GM23338 (cell line): ENCODE measurements at regions not wholly inside any gene's neighbourhood (a gene's known extent, or its start where the extent isn't known, plus 50 kb on each side); places are given as distances from the start of the nearest gene placed in this dataset.

ENCODE experiments used
- ATAC-seq: fragments of 200-7000 bp; cut with Tn5 transposase; 3 replicates; pipeline ENCODE4 v1.9.1; 2020
- DNase-seq: peaks from one replicate; pipeline ENCODE4 v3.0.0-alpha.2; 2015; ENCODE audit warnings: low spot score
- H2AFZ ChIP-seq: fragments of 200-600 bp; sonication (generic); 2 replicates; pipeline ENCODE4 v1.8.0; 2016; ENCODE audit warnings: antibody characterized with exemption, mild to moderate bottlenecking, moderate library complexity
- H3F3A ChIP-seq: fragments of 200-600 bp; sonication (generic); replicated peaks from 2 replicates; pipeline ENCODE4 v1.8.0; 2017; ENCODE audit warnings: antibody characterized with exemption, mixed run types, low read depth
- H3K27ac ChIP-seq: fragments of 200-600 bp; sonication (generic); 2 replicates; pipeline ENCODE4 v1.6.1; 2016; ENCODE audit warnings: low read depth
- H3K27me3 ChIP-seq: fragments of 200-600 bp; sonication (generic); 2 replicates; pipeline ENCODE4 v1.8.0; 2016; ENCODE audit warnings: mild to moderate bottlenecking, mixed run types, moderate library complexity; ENCODE audit not compliant: insufficient read depth
- H3K36me3 ChIP-seq: fragments of 200-600 bp; sonication (generic); 2 replicates; pipeline ENCODE4 v1.8.0; 2016; ENCODE audit warnings: mild to moderate bottlenecking; ENCODE audit not compliant: insufficient read depth
- H3K4me1 ChIP-seq: fragments of 200-600 bp; sonication (generic); 2 replicates; pipeline ENCODE4 v1.8.0; 2016; ENCODE audit warnings: mild to moderate bottlenecking, moderate library complexity; ENCODE audit not compliant: insufficient read depth
- H3K4me2 ChIP-seq: fragments of 200-600 bp; sonication (generic); 2 replicates; pipeline ENCODE4 v1.7.1; 2017; ENCODE audit warnings: mixed run types
- H3K4me3 ChIP-seq: fragments of 200-600 bp; sonication (generic); 2 replicates; pipeline ENCODE4 v1.6.1; 2016; ENCODE audit warnings: mixed run types
- H3K79me2 ChIP-seq: fragments of 200-600 bp; sonication (generic); replicated peaks from 2 replicates; pipeline ENCODE4 v1.8.0; 2017; ENCODE audit warnings: mild to moderate bottlenecking; ENCODE audit not compliant: insufficient read depth
- H3K9me2 ChIP-seq: fragments of 200-600 bp; sonication (generic); 2 replicates; pipeline ENCODE4 v1.8.0; 2017; ENCODE audit not compliant: insufficient read depth
- H4K20me1 ChIP-seq: fragments of 200-600 bp; sonication (generic); replicated peaks from 2 replicates; pipeline ENCODE4 v1.8.0; 2017; ENCODE audit warnings: mild to moderate bottlenecking; ENCODE audit not compliant: insufficient read depth
- H3K27ac Mint-ChIP-seq: 2 replicates; pipeline ENCODE4 v1.8.0; 2020; ENCODE audit warnings: inconsistent platforms, mild to moderate bottlenecking, moderate library complexity, mixed read lengths
- H3K27me3 Mint-ChIP-seq: 3 replicates; pipeline ENCODE4 v1.8.0; 2022; ENCODE audit warnings: low read depth, mild to moderate bottlenecking, moderate library complexity, mixed read lengths, inconsistent platforms; ENCODE audit not compliant: insufficient read depth, poor library complexity
- H3K36me3 Mint-ChIP-seq: 3 replicates; pipeline ENCODE4 v1.8.0; 2021; ENCODE audit warnings: low read depth, mild to moderate bottlenecking, inconsistent platforms, moderate library complexity, mixed read lengths
- H3K4me1 Mint-ChIP-seq: 3 replicates; pipeline ENCODE4 v1.8.0; 2020; ENCODE audit warnings: mild to moderate bottlenecking, inconsistent platforms, mixed read lengths
- H3K4me3 Mint-ChIP-seq: 3 replicates; pipeline ENCODE4 v1.8.0; 2021; ENCODE audit warnings: moderate library complexity, mild to moderate bottlenecking, inconsistent platforms, mixed read lengths
- H3K9me3 Mint-ChIP-seq: 3 replicates; pipeline ENCODE4 v1.8.0; 2020; ENCODE audit warnings: moderate library complexity, mild to moderate bottlenecking, inconsistent platforms, mixed read lengths
- CREB1 ChIP-seq: fragments of 250-450 bp; sonication (Bioruptor Pico); IDR thresholded peaks from 2 replicates; pipeline ENCODE4 v1.5.0; 2020; ENCODE audit warnings: low read depth, mild to moderate bottlenecking, moderate library complexity
- EZH2 ChIP-seq: fragments of 200-600 bp; sonication (generic); IDR thresholded peaks from one replicate; pipeline ENCODE4 v1.8.0; 2017; ENCODE audit warnings: antibody characterized with exemption, mild to moderate bottlenecking, low read depth; ENCODE audit not compliant: unreplicated experiment
- EZH2phosphoT487 ChIP-seq: fragments of 200-600 bp; sonication (generic); IDR thresholded peaks from one replicate; pipeline ENCODE4 v1.8.1; 2018; ENCODE audit warnings: antibody characterized with exemption; ENCODE audit not compliant: unreplicated experiment
- POLR2AphosphoS5 ChIP-seq: IDR thresholded peaks from 2 replicates; pipeline ENCODE4 v1.6.1; 2016; ENCODE audit warnings: antibody characterized with exemption, low read depth
- STAT1 ChIP-seq: IDR thresholded peaks from one replicate; pipeline ENCODE4 v1.6.1; 2016; ENCODE audit warnings: antibody characterized with exemption; ENCODE audit not compliant: unreplicated experiment
- ZNF114 ChIP-seq: fragments of 250-450 bp; sonication (Bioruptor Pico); IDR thresholded peaks from 2 replicates; pipeline ENCODE4 v1.5.0; 2020; ENCODE audit warnings: mild to moderate bottlenecking, moderate library complexity
- ZNF331 ChIP-seq: fragments of 250-450 bp; sonication (Bioruptor Pico); IDR thresholded peaks from 2 replicates; pipeline ENCODE4 v1.5.0; 2020; ENCODE audit warnings: low read depth, mild to moderate bottlenecking, moderate library complexity
- ZNF462 ChIP-seq: fragments of 250-450 bp; sonication (Bioruptor Pico); IDR thresholded peaks from 2 replicates; pipeline ENCODE4 v1.5.0; 2020; ENCODE audit warnings: mild to moderate bottlenecking, moderate library complexity
- TF ChIP-seq, protein P1 (sequence below): IDR thresholded peaks from one replicate; pipeline ENCODE4 v1.6.1; 2018; ENCODE audit warnings: antibody characterized with exemption; ENCODE audit not compliant: unreplicated experiment

GRCh38 chr7:17067691-17068090 lies 185.9 kb upstream of the AGR3 start (continued):
- no peak for TF ChIP-seq ZNF462 (CRISPR knock-in tag)
- no peak for TF ChIP-seq STAT1
- no peak for TF ChIP-seq ZNF114 (CRISPR knock-in tag)

DNA sequence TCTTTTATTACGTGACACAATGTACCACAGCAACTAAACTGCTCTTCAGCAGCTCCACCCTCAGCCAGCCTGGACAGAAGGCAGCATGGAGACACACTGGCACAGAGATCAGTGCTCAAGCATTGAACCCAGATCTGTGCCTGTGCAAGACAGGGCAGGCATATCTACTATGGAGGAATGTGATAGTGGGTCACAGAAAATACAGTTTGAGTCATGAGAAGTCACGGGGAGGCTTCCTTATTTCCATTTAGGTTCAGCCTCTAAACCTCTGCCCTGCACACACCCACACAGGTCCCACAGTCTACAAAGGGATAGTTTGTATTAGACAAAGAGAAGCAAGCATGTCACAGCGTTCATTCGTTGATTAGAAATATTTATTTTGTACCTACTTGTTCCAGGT lies 187.4 kb upstream of the AGR3 start:
- peak overlapping the region; percentile 47; the same call in 1 of the 2 replicates for H3K27ac Mint-ChIP-seq
- no peak for DNase-seq
- no peaks in the 10 kb centered on the region for H3K4me1 Mint-ChIP-seq

DNA sequence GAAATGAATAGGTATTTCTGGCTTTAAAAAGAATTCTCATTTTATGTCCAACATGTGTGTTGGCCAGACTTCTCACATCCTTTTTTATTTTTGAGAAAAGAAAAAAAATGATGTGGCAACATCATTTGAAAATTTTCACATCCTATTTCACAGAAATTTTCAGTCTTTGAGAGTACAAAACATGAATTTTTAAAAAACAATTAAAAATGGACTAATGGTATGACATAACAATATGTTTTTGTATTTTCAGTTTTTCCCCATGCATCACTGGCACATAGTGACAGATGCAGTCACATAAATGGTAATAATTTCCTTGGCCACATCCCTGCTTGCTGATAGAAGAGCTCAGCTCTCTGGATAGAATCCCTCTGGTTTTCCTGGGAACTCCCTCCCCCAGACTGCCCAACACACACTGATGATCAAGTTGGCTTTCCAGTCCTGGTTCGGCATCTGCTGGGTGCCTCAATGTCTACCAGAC lies 188.5 kb upstream of the AGR3 start:
- no peak for ATAC-seq
- H4K20me1 ChIP-seq = no peaks in the 10 kb centered on the region
- H3K9me3 Mint-ChIP-seq = no peaks in the 10 kb centered on the region; the same call in 2 of the 3 replicates
- no peaks in the 10 kb centered on the region for H3K36me3 ChIP-seq
- H3K79me2 ChIP-seq = no peaks in the 10 kb centered on the region
- H3K27me3 ChIP-seq = no peaks in the 10 kb centered on the region
- no peaks in the 10 kb centered on the region for H3F3A ChIP-seq
- H3K27ac ChIP-seq = no peak overlapping the region
- DNase-seq = no peak
- no peak overlapping the region for H3K4me2 ChIP-seq
- H3K9me2 ChIP-seq = no peaks in the 10 kb centered on the region
- H3K4me3 ChIP-seq = no peak overlapping the region
- no peaks in the 10 kb centered on the region for H3K36me3 Mint-ChIP-seq
- H3K4me3 Mint-ChIP-seq = no peak overlapping the region
- no peaks in the 10 kb centered on the region for H3K27me3 Mint-ChIP-seq
- H3K27ac Mint-ChIP-seq = no peak overlapping the region
- H3K4me1 ChIP-seq = no peaks in the 10 kb centered on the region
- H2AFZ ChIP-seq = no peak overlapping the region
- H3K4me1 Mint-ChIP-seq = no peaks in the 10 kb centered on the region
- TF ChIP-seq STAT1 (no peak), EZH2phosphoT487 (no peak), POLR2AphosphoS5 (no peak), CREB1 (CRISPR knock-in tag) (no peak), EZH2 (no peak), ZNF331 (CRISPR knock-in tag) (no peak), ZNF114 (CRISPR knock-in tag) (no peak)
- TF ChIP-seq, protein P1, sequence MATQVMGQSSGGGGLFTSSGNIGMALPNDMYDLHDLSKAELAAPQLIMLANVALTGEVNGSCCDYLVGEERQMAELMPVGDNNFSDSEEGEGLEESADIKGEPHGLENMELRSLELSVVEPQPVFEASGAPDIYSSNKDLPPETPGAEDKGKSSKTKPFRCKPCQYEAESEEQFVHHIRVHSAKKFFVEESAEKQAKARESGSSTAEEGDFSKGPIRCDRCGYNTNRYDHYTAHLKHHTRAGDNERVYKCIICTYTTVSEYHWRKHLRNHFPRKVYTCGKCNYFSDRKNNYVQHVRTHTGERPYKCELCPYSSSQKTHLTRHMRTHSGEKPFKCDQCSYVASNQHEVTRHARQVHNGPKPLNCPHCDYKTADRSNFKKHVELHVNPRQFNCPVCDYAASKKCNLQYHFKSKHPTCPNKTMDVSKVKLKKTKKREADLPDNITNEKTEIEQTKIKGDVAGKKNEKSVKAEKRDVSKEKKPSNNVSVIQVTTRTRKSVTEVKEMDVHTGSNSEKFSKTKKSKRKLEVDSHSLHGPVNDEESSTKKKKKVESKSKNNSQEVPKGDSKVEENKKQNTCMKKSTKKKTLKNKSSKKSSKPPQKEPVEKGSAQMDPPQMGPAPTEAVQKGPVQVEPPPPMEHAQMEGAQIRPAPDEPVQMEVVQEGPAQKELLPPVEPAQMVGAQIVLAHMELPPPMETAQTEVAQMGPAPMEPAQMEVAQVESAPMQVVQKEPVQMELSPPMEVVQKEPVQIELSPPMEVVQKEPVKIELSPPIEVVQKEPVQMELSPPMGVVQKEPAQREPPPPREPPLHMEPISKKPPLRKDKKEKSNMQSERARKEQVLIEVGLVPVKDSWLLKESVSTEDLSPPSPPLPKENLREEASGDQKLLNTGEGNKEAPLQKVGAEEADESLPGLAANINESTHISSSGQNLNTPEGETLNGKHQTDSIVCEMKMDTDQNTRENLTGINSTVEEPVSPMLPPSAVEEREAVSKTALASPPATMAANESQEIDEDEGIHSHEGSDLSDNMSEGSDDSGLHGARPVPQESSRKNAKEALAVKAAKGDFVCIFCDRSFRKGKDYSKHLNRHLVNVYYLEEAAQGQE = no peak

More for the DNA sequence above, 187.4 kb upstream of the AGR3 start:
- Histone ChIP-seq H3K27ac (no peak overlapping the region), H4K20me1 (no peaks in the 10 kb centered on the region), H3K4me1 (no peaks in the 10 kb centered on the region), H3K4me2 (no peak overlapping the region), H3K36me3 (no peaks in the 10 kb centered on the region), H3K9me2 (no peaks in the 10 kb centered on the region), H3K4me3 (no peak overlapping the region), H2AFZ (no peak overlapping the region), H3F3A (no peaks in the 10 kb centered on the region), H3K79me2 (no peaks in the 10 kb centered on the region), H3K27me3 (no peaks in the 10 kb centered on the region)
- Mint-ChIP-seq H3K36me3 (no peaks in the 10 kb centered on the region), H3K27me3 (no peaks in the 10 kb centered on the region), H3K4me3 (no peak overlapping the region), H3K9me3 (no peaks in the 10 kb centered on the region; the same call in 2 of the 3 replicates)
- TF ChIP-seq EZH2 (no peak), ZNF331 (CRISPR knock-in tag) (no peak), EZH2phosphoT487 (no peak)
- no peak for ATAC-seq
